NT2/D1 (cell line): ENCODE measurements at regions not wholly inside any gene's neighbourhood (a gene's known extent, or its start where the extent isn't known, plus 50 kb on each side); places are given as distances from the start of the nearest gene placed in this dataset.
"Not testable (repeated sequence)": the region's sequence is repeated elsewhere in the genome, so short reads cannot be mapped to it uniquely, and the experiment has no call there.

Experiments
- DNase-seq: peaks from one replicate; pipeline ENCODE4 v3.0.0-alpha.2; 2011; ENCODE audit warnings: low read depth, low spot score
- H3K27me3 ChIP-seq: 2 replicates; pipeline ENCODE4 v1.6.0; 2011; ENCODE audit warnings: mild to moderate bottlenecking; ENCODE audit not compliant: insufficient read length, insufficient read depth
- H3K36me3 ChIP-seq: 2 replicates; pipeline ENCODE4 v1.6.1; 2011; ENCODE audit warnings: mild to moderate bottlenecking, low read length, mixed read lengths; ENCODE audit not compliant: insufficient read depth, insufficient read length
- H3K4me1 ChIP-seq: 2 replicates; pipeline ENCODE4 v1.5.1; 2011; ENCODE audit not compliant: insufficient read depth, insufficient read length
- H3K4me3 ChIP-seq: 2 replicates; pipeline ENCODE4 v1.5.1; 2011; ENCODE audit warnings: low read depth; ENCODE audit not compliant: insufficient read length
- H3K9ac ChIP-seq: 2 replicates; pipeline ENCODE4 v1.6.0; 2011; ENCODE audit warnings: low read depth; ENCODE audit not compliant: insufficient read length
- H3K9me3 ChIP-seq: 2 replicates; pipeline ENCODE4 v1.5.1; 2011; ENCODE audit warnings: mild to moderate bottlenecking, low read length; ENCODE audit not compliant: insufficient read depth
- SUZ12 ChIP-seq: IDR thresholded peaks from 2 replicates; pipeline ENCODE4 v1.6.1; 2011; ENCODE audit not compliant: insufficient read length, insufficient read depth; ENCODE audit errors: extremely low read depth
- YY1 ChIP-seq: IDR thresholded peaks from 2 replicates; pipeline ENCODE4 v1.6.1; 2011; ENCODE audit not compliant: insufficient read length, insufficient read depth
- ZNF274 ChIP-seq: IDR thresholded peaks from 2 replicates; pipeline ENCODE4 v1.6.1; 2011; ENCODE audit warnings: mild to moderate bottlenecking, low read depth, low read length

DNA sequence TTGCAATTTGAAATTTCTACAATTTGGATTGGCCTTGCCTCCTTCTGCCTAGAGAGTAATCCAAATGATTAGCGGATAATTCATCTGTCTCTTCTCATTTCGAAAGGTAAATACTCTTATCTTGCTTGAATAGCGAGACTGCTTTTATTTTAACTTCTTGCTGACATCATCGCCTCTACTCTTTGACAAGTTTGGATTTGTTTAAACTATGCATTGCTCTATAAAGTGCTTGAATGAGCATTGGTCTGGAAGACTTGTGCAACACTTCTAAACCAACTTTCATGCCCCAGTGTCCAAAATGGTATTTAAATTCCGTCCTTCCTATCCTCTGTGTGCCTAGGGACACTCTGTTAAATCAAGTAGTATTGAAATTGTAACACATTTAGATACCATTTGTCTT is 384.1 kb upstream of the SLC35B3 start:
- Histone ChIP-seq H3K4me1 (no peaks in the 10 kb centered on the region), H3K9ac (no peak overlapping the region), H3K36me3 (no peaks in the 10 kb centered on the region), H3K4me3 (no peak overlapping the region), H3K9me3 (no peaks in the 10 kb centered on the region), H3K27me3 (no peaks in the 10 kb centered on the region)
- DNase-seq, result no peak
- TF ChIP-seq ZNF274 (no peak), YY1 (no peak), SUZ12 (no peak)

DNA sequence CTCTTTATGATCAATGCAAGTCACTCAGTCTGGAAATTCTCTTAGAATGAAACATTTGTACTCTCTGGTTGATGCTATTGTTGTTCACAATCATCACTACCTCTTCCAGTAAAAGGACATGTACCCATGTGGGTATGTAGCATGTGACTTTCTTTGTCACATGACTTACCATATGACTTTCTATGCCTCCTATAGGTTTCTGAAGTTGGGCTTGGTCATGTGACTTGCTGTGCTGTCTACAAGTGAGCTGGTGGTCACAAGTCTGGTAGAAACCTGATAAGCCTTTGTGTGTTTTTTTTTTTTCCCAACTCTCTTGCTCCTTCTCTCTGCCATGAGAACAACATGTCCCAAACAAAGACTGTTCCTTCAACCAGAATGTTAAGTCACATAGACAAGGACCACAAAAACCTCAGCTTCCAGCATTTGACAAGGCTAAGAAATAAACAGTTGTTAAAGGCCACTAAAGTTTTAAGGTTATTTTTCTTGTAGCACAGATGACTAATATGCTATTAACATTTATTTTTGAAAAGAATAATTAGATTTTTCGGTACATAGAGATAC is 379.2 kb upstream of the SLC35B3 start:
- DNase-seq, result no peak
- TF ChIP-seq YY1 (no peak), ZNF274 (no peak), SUZ12 (no peak)
- Histone ChIP-seq H3K4me1 (no peaks in the 10 kb centered on the region), H3K9ac (no peak overlapping the region), H3K27me3 (no peaks in the 10 kb centered on the region), H3K36me3 (no peaks in the 10 kb centered on the region), H3K4me3 (no peak overlapping the region), H3K9me3 (no peaks in the 10 kb centered on the region)

DNA sequence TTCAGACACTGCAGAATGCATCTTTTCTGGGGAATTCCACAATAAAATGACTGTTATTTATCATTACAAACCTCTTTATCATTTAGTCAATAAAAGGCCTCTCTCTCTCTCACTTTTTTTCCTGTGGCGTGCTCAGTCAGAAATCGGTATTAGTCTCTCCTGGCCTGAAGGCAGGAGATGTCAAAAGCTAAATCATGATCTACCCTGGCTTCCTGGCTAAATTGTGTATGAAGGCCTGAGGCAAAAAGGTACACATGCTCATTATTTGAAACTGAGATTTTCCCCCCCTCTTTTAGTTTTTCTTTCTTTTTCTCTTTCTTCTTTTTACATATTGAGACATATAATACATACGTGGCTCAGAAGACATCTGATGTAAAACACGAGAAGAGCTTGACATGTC is 375.0 kb upstream of the SLC35B3 start:
- TF ChIP-seq SUZ12, result no peak
- TF ChIP-seq YY1, result no peak
- no peak for TF ChIP-seq ZNF274
- Histone ChIP-seq H3K36me3 (no peaks in the 10 kb centered on the region), H3K4me3 (no peak overlapping the region), H3K4me1 (no peaks in the 10 kb centered on the region), H3K9ac (no peak overlapping the region), H3K9me3 (no peaks in the 10 kb centered on the region), H3K27me3 (no peaks in the 10 kb centered on the region)
- no peak for DNase-seq

- no peak for TF ChIP-seq YY1
- no peak for TF ChIP-seq ZNF274
- no peak for TF ChIP-seq SUZ12
- H3K4me3 ChIP-seq, result no peak overlapping the region
- H3K27me3 ChIP-seq, result no peaks in the 10 kb centered on the region
- H3K36me3 ChIP-seq, result no peaks in the 10 kb centered on the region
- no peaks in the 10 kb centered on the region for H3K4me1 ChIP-seq
- no peak for DNase-seq
- no peaks in the 10 kb centered on the region for H3K9me3 ChIP-seq
- no peak overlapping the region for H3K9ac ChIP-seq
Observed at GRCh38 chr6:8809662-8810061, 374.3 kb upstream of the SLC35B3 start.

DNA sequence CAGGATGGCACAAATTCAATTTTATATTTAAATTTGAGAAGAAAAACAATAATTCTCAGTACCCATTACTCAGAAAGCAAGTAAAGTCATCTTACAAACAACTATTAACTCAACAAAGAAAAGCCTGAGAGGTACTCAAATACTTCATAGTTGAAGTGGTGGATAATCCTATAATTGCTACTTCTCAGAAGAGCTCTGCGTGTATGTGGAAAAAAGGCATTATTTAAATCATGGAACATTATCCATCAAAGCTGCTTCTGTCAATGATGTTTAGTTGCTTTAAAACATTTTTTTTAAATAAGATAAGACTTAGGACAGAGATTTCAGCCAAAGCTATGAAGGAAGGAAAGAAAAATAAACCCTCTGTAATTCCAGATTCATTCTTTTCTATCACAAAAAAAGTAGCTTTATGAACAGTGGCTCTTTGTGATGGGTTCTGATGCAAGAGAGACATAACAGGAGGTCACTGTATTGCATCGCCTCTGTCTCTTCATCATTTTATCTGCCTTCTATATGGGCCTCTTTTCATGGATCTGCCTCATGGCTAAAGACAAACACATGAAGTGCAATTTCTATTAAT is 367.9 kb upstream of the SLC35B3 start:
- no peaks in the 10 kb centered on the region for H3K4me1 ChIP-seq
- H3K9ac ChIP-seq, result no peak overlapping the region
- TF ChIP-seq YY1 (no peak), ZNF274 (no peak), SUZ12 (no peak)
- no peak for DNase-seq
- H3K36me3 ChIP-seq, result no peaks in the 10 kb centered on the region
- no peaks in the 10 kb centered on the region for H3K27me3 ChIP-seq
- H3K4me3 ChIP-seq, result no peak overlapping the region
- no peaks in the 10 kb centered on the region for H3K9me3 ChIP-seq

DNA sequence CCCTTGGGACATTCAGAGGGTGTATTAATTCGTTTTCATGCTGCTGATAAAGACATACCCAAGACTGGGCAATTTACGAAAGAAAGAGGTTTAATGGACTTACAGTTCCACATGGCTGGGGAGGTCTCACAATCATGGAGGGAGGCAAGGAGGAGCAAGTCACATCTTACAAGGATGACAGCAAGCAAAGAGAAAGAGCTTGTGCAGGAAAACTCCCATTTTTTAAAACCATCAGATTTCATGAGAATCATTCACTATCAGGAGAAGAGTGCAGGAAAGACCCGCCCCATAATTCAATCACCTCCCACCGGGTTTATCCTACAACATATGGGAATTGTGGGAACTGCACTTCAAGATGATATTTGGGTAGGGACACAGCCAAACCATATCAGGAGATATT is 367.1 kb upstream of the SLC35B3 start:
- not testable (repeated sequence) for H3K4me1 ChIP-seq, DNase-seq, H3K36me3 ChIP-seq, H3K27me3 ChIP-seq, H3K9me3 ChIP-seq, H3K9ac ChIP-seq, H3K4me3 ChIP-seq

DNA sequence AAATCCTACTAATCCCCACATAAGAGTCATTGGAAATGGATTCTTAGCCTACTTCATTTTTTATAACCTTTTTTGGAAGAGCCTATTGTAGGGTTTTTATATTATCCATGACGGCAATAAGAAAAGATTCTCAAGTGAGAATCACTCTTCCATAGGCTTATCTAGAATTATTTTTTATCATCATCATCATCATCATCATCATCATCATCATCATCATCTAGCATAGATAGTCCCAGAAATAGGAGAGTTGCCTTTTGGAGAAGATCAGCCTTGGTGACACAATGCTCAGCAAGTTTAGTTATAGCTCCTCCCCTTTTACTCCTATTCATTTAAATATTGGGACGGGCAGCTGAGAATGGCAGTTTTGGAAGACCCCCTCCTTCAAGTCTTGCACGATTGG is 359.1 kb upstream of the SLC35B3 start:
- TF ChIP-seq SUZ12, result no peak
- Histone ChIP-seq H3K9ac (no peak overlapping the region), H3K4me3 (no peak overlapping the region), H3K36me3 (no peaks in the 10 kb centered on the region), H3K27me3 (no peaks in the 10 kb centered on the region), H3K4me1 (no peaks in the 10 kb centered on the region), H3K9me3 (no peaks in the 10 kb centered on the region)
- no peak for DNase-seq

- H3K4me3 ChIP-seq, result no peak overlapping the region
- TF ChIP-seq YY1, result no peak
- no peak for TF ChIP-seq ZNF274
- TF ChIP-seq SUZ12, result no peak
- H3K27me3 ChIP-seq, result no peaks in the 10 kb centered on the region
- H3K9me3 ChIP-seq, result no peaks in the 10 kb centered on the region
- no peaks in the 10 kb centered on the region for H3K4me1 ChIP-seq
- no peaks in the 10 kb centered on the region for H3K36me3 ChIP-seq
- no peak overlapping the region for H3K9ac ChIP-seq
- no peak for DNase-seq
Observed at GRCh38 chr6:8789878-8790277, 354.5 kb upstream of the SLC35B3 start.
